Urinary bladder (tissue), 3 donors: ENCODE measurements at regions not wholly inside any gene's neighbourhood (a gene's known extent, or its start where the extent isn't known, plus 50 kb on each side); places are given as distances from the start of the nearest gene placed in this dataset.

Experiments used
- DNase-seq: peaks from one replicate; pipeline ENCODE4 v3.0.0-alpha.2; 2015; ENCODE audit errors: extremely low spot score
- H3K27ac ChIP-seq: one replicate; pipeline ENCODE4 v1.5.1; 2013; ENCODE audit warnings: low read depth, mild to moderate bottlenecking, moderate library complexity
- H3K36me3 ChIP-seq: one replicate; pipeline ENCODE4 v1.6.1; 2013; ENCODE audit warnings: mild to moderate bottlenecking, moderate library complexity; ENCODE audit not compliant: insufficient read depth
- H3K4me1 ChIP-seq: one replicate; pipeline ENCODE4 v1.6.1; 2013; ENCODE audit warnings: mild to moderate bottlenecking, moderate library complexity; ENCODE audit not compliant: insufficient read depth
- H3K4me3 ChIP-seq: one replicate; pipeline ENCODE4 v1.5.1; 2013; ENCODE audit warnings: low read depth, low read length
- WGBS: extraction: QIAGEN DNeasy Blood & Tissue Kit; methylation state at CpG from one replicate; pipeline ENCODE4 v1.1.7; 2013; 5-methylcytosine and 5-hydroxymethylcytosine counted together
- donor health status: healthy with polysubstance abuse.
- donor health status: healthy.

- Histone ChIP-seq H3K4me1 (no peaks in the 10 kb centered on the region), H3K4me3 (no peak overlapping the region), H3K27ac (no peak overlapping the region), H3K36me3 (no peaks in the 10 kb centered on the region)
- DNase-seq, result no peak
- 83% methylated on average over 1 of the region's 1 CpG for WGBS
Observed at GRCh38 chr18:34280000-34280399, 55.3 kb upstream of the NOL4 start.

- Histone ChIP-seq H3K36me3 (no peaks in the 10 kb centered on the region), H3K4me3 (no peak overlapping the region), H3K4me1 (no peaks in the 10 kb centered on the region), H3K27ac (no peak overlapping the region)
- WGBS, result 77% methylated on average over 4 of the region's 4 CpGs
- DNase-seq, result no peak
Observed at GRCh38 chr18:34280653-34281052, 55.9 kb upstream of the NOL4 start.

- Histone ChIP-seq H3K36me3 (no peaks in the 10 kb centered on the region), H3K4me1 (no peaks in the 10 kb centered on the region), H3K4me3 (no peak overlapping the region), H3K27ac (no peak overlapping the region)
- 80% methylated on average over 2 of the region's 2 CpGs for WGBS
- no peak for DNase-seq
Observed at GRCh38 chr18:34281290-34281689, 56.6 kb upstream of the NOL4 start.

- no peaks in the 10 kb centered on the region for H3K4me1 ChIP-seq
- H3K27ac ChIP-seq, result no peak overlapping the region
- H3K4me3 ChIP-seq, result no peak overlapping the region
- no peaks in the 10 kb centered on the region for H3K36me3 ChIP-seq
- DNase-seq, result no peak
- 84% methylated on average over 3 of the region's 3 CpGs for WGBS
Observed at GRCh38 chr18:34281722-34282121, 57.0 kb upstream of the NOL4 start.

- no peak for DNase-seq
- Histone ChIP-seq H3K36me3 (no peaks in the 10 kb centered on the region), H3K27ac (no peak overlapping the region), H3K4me3 (no peak overlapping the region), H3K4me1 (no peaks in the 10 kb centered on the region)
- 79% methylated on average over 1 of the region's 1 CpG for WGBS
Observed at GRCh38 chr18:34283506-34283905, 58.8 kb upstream of the NOL4 start.

GRCh38 chr18:34287825-34288224 lies 63.1 kb upstream of the NOL4 start:
- Histone ChIP-seq H3K4me3 (no peak overlapping the region), H3K27ac (no peak overlapping the region), H3K36me3 (no peaks in the 10 kb centered on the region), H3K4me1 (no peaks in the 10 kb centered on the region)
- no peak for DNase-seq

- H3K36me3 ChIP-seq, result no peaks in the 10 kb centered on the region
- H3K27ac ChIP-seq, result no peak overlapping the region
- no peak overlapping the region for H3K4me3 ChIP-seq
- no peaks in the 10 kb centered on the region for H3K4me1 ChIP-seq
- WGBS, result 69% methylated on average over 2 of the region's 2 CpGs
- no peak for DNase-seq
Observed at GRCh38 chr18:34292594-34292993, 67.9 kb upstream of the NOL4 start.

GRCh38 chr18:34297287-34297686 lies 72.6 kb upstream of the NOL4 start:
- DNase-seq, result no peak
- no peaks in the 10 kb centered on the region for H3K36me3 ChIP-seq
- no peaks in the 10 kb centered on the region for H3K4me1 ChIP-seq
- H3K4me3 ChIP-seq, result no peak overlapping the region
- no peak overlapping the region for H3K27ac ChIP-seq

- no peaks in the 10 kb centered on the region for H3K36me3 ChIP-seq
- WGBS, result 75% methylated on average over 3 of the region's 3 CpGs
- H3K27ac ChIP-seq, result no peak overlapping the region
- H3K4me3 ChIP-seq, result no peak overlapping the region
- DNase-seq, result no peak
- no peaks in the 10 kb centered on the region for H3K4me1 ChIP-seq
Observed at GRCh38 chr18:34299828-34300227, 75.1 kb upstream of the NOL4 start.

- WGBS, result 58% methylated on average over 1 of the region's 1 CpG
- Histone ChIP-seq H3K27ac (no peak overlapping the region), H3K36me3 (no peaks in the 10 kb centered on the region), H3K4me3 (no peak overlapping the region), H3K4me1 (no peaks in the 10 kb centered on the region)
- DNase-seq, result no peak
Observed at GRCh38 chr18:34311468-34311867, 86.8 kb upstream of the NOL4 start.

GRCh38 chr18:34314847-34315246 lies 90.1 kb upstream of the NOL4 start:
- no peaks in the 10 kb centered on the region for H3K36me3 ChIP-seq
- no peaks in the 10 kb centered on the region for H3K4me1 ChIP-seq
- H3K4me3 ChIP-seq, result no peak overlapping the region
- 91% methylated on average over 4 of the region's 4 CpGs for WGBS
- H3K27ac ChIP-seq, result no peak overlapping the region
- no peak for DNase-seq

GRCh38 chr18:34315591-34316352 lies 91.1 kb upstream of the NOL4 start:
- Histone ChIP-seq H3K36me3 (no peaks in the 10 kb centered on the region), H3K4me1 (no peaks in the 10 kb centered on the region), H3K4me3 (no peak overlapping the region), H3K27ac (no peak overlapping the region)
- DNase-seq, result no peak
- 87% methylated on average over 6 of the region's 6 CpGs for WGBS

GRCh38 chr18:34320267-34320666 lies 95.6 kb upstream of the NOL4 start:
- DNase-seq, result no peak

GRCh38 chr18:34321066-34321465 lies 96.4 kb upstream of the NOL4 start:
- WGBS, result 77% methylated on average over 2 of the region's 2 CpGs
- H3K4me3 ChIP-seq, result no peak overlapping the region
- DNase-seq, result no peak
- no peak overlapping the region for H3K27ac ChIP-seq
- no peaks in the 10 kb centered on the region for H3K36me3 ChIP-seq
- no peaks in the 10 kb centered on the region for H3K4me1 ChIP-seq

More at GRCh38 chr18:34320267-34320666, 95.6 kb upstream of the NOL4 start:
- H3K27ac ChIP-seq, result no peak overlapping the region
- no peaks in the 10 kb centered on the region for H3K4me1 ChIP-seq
- 82% methylated on average over 2 of the region's 2 CpGs for WGBS
- H3K36me3 ChIP-seq, result no peaks in the 10 kb centered on the region
- H3K4me3 ChIP-seq, result no peak overlapping the region
